ENCODE measurements at regions not wholly inside any gene's neighbourhood (a gene's known extent, or its start where the extent isn't known, plus 50 kb on each side); places are given as distances from the start of the nearest gene placed in this dataset.
"Not testable (repeated sequence)": the region's sequence is repeated elsewhere in the genome, so short reads cannot be mapped to it uniquely, and the experiment has no call there.

DNA sequence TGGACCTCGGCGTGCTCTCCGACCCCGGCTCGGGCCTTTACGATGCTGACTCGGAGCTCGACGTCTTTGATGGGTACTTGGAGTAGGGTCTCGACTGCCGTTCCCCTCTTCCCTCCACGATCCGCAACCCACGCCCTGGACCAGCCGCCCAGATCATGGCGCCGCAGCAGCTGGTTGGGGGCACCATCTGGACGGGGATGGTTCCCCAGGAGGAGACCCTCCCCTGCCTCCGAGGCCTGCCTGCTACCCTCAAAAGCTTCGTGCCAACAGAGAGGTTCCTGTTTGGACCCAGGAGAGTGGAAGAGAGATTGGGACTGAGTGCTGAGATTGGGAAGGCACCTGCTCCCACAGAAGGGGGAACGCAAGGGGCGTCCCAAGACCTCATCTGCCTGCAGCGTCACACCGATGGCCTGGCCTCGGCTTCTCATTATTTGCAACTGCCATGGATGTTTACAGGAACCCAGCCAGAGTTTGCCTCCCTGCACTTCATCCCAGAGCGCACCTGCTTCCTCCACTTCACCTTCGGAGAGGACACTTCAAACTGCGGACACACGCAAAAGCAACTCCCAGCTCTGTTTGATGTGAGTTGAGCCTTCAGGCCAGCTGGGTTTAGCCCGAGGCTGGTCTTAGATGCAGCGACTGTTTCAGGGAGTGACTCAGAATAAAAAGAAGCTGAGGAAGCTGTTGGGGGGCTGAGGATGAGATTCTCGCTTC is 58.9 kb downstream of the GOLGA6L7 start:
- not testable (repeated sequence) for H3K27me3 ChIP-seq (ENCODE audit: insufficient read depth, low read length); BruUV-seq (replicated peaks); H3K4me3 ChIP-seq (replicated peaks in 1 of 2; ENCODE audit: low read depth in 1 of 2, low read length in 2 of 2)

DNA sequence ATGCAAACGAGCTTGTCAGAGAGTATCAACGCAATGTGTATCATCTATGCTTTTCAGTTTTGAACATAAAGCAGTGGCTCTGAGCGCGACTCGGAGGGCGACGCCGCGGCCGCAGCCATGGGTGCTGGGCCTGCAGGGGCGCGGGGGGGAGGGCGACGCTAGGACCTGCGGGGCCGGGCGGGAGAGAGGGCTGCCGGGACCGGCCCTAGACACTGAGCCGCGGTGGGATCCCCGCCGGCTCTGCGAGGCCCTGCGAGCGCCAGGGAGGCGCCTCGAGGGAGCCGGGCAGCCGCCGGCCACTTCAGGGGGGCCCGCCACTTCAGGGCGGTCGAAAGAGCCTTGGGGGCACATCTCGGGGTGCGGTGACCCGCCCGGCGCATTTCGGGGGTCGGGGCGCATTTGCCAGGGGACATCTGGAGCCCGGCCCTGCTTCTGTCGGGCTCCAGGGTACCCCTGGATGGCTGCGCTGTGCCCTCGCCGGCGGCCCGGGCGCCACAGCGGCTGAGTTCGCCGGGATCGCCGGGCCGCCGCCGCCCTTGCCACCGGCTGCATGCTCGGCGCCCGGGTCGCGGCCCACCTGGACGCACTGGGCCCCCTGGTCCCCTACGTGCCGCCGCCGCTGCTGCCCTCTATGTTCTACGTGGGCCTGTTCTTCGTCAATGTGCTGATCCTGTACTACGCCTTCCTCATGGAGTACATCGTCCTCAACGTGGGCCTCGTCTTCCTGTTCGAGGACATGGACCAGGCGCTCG is 59.6 kb downstream of the GOLGA6L7 start:
- RAD21 ChIA-PET (ENCODE audit: low non-redundant PET in 1 of 2, low total read pairs in 2 of 2, uncharacterized antibody in 2 of 2, unreplicated experiment in 2 of 2); H3K9ac ChIP-seq (ENCODE audit: low read length); H3K79me2 ChIP-seq (ENCODE audit: insufficient read depth, low read length); CTCF ChIA-PET; H3K4me3 ChIP-seq (replicated peaks in 1 of 2; ENCODE audit: low read depth in 1 of 2, low read length in 2 of 2); H3K4me2 ChIP-seq (ENCODE audit: low read length); H3K36me3 ChIP-seq (ENCODE audit: control insufficient read depth in 1 of 2, insufficient read depth in 2 of 2, low read length in 2 of 2); ATAC-seq; POLR2A ChIA-PET; H3K27me3 ChIP-seq (ENCODE audit: insufficient read depth, low read length); H2AFZ ChIP-seq (ENCODE audit: low read depth, low read length, poor library complexity, severe bottlenecking); DNase-seq (ENCODE audit: low read depth, low spot score); H4K20me1 ChIP-seq (ENCODE audit: insufficient read depth); H3K27ac ChIP-seq (ENCODE audit: low read depth, low read length); H3K9me2 ChIP-seq (ENCODE audit: insufficient read depth); H3K4me1 ChIP-seq (ENCODE audit: control insufficient read depth in 1 of 2, insufficient read depth in 2 of 2, low read length in 2 of 2); intact Hi-C loops (cut with micrococcal nuclease); H3K9me3 ChIP-seq (ENCODE audit: control insufficient read depth in 1 of 2, insufficient read depth in 1 of 2, low read depth in 1 of 2, low read length in 2 of 2); BruUV-seq (replicated peaks): not testable (repeated sequence)

More for the DNA sequence above, 58.9 kb downstream of the GOLGA6L7 start:
- H3K36me3 ChIP-seq (ENCODE audit: control insufficient read depth in 1 of 2, insufficient read depth in 2 of 2, low read length in 2 of 2); RAD21 ChIA-PET (ENCODE audit: low non-redundant PET in 1 of 2, low total read pairs in 2 of 2, uncharacterized antibody in 2 of 2, unreplicated experiment in 2 of 2); H3K4me1 ChIP-seq (ENCODE audit: control insufficient read depth in 1 of 2, insufficient read depth in 2 of 2, low read length in 2 of 2); H4K20me1 ChIP-seq (ENCODE audit: insufficient read depth); H3K9me3 ChIP-seq (ENCODE audit: control insufficient read depth in 1 of 2, insufficient read depth in 1 of 2, low read depth in 1 of 2, low read length in 2 of 2); H3K4me2 ChIP-seq (ENCODE audit: low read length); POLR2A ChIA-PET; H3K9ac ChIP-seq (ENCODE audit: low read length); H3K27ac ChIP-seq (ENCODE audit: low read depth, low read length); DNase-seq (ENCODE audit: low read depth, low spot score); ATAC-seq; intact Hi-C loops (cut with micrococcal nuclease); CTCF ChIA-PET; H3K79me2 ChIP-seq (ENCODE audit: insufficient read depth, low read length); H2AFZ ChIP-seq (ENCODE audit: low read depth, low read length, poor library complexity, severe bottlenecking); H3K9me2 ChIP-seq (ENCODE audit: insufficient read depth): not testable (repeated sequence)

DNA sequence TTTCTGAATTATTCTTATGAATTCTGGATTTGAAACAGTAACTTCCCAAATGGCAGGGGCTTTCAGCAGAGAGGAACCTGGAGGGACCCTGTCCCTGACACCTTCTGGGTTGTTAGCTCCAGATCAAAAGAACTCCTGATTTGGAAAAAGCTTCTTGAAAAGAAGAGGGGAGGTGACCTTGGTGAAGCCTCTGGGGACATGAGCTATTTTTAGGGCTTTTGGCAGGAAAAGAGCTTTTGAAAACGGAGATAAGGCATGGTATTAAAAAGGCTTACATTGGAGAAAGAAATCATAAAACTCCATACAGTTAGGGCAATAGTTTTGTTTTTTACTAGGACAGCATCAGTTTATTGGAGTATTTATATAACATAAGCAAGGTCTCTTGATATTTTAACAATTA is 60.3 kb downstream of the GOLGA6L7 start:
- H3K9ac ChIP-seq (ENCODE audit: low read length); H3K9me3 ChIP-seq (ENCODE audit: control insufficient read depth in 1 of 2, insufficient read depth in 1 of 2, low read depth in 1 of 2, low read length in 2 of 2); H2AFZ ChIP-seq (ENCODE audit: low read depth, low read length, poor library complexity, severe bottlenecking); BruUV-seq (replicated peaks); H3K79me2 ChIP-seq (ENCODE audit: insufficient read depth, low read length); H3K9me2 ChIP-seq (ENCODE audit: insufficient read depth); CTCF ChIA-PET; ATAC-seq; H3K27ac ChIP-seq (ENCODE audit: low read depth, low read length); RAD21 ChIA-PET (ENCODE audit: low non-redundant PET in 1 of 2, low total read pairs in 2 of 2, uncharacterized antibody in 2 of 2, unreplicated experiment in 2 of 2); intact Hi-C loops (cut with micrococcal nuclease); H3K4me3 ChIP-seq (replicated peaks in 1 of 2; ENCODE audit: low read depth in 1 of 2, low read length in 2 of 2); POLR2A ChIA-PET; H4K20me1 ChIP-seq (ENCODE audit: insufficient read depth); H3K36me3 ChIP-seq (ENCODE audit: control insufficient read depth in 1 of 2, insufficient read depth in 2 of 2, low read length in 2 of 2); DNase-seq (ENCODE audit: low read depth, low spot score); H3K4me1 ChIP-seq (ENCODE audit: control insufficient read depth in 1 of 2, insufficient read depth in 2 of 2, low read length in 2 of 2); H3K4me2 ChIP-seq (ENCODE audit: low read length); H3K27me3 ChIP-seq (ENCODE audit: insufficient read depth, low read length): not testable (repeated sequence)

All from HCT116 (cell line).